HCT116 (cell line): ENCODE measurements at regions not wholly inside any gene's neighbourhood (a gene's known extent, or its start where the extent isn't known, plus 50 kb on each side); places are given as distances from the start of the nearest gene placed in this dataset.
"Not testable (repeated sequence)": the region's sequence is repeated elsewhere in the genome, so short reads cannot be mapped to it uniquely, and the experiment has no call there.

Experiments used
- CEBPB ChIP-seq: IDR thresholded peaks from 2 replicates; pipeline ENCODE4 v1.6.1; 2012; ENCODE audit warnings: low read depth
- CTCF ChIP-seq, 3 experiments: fragments of 200-600 bp in 1 of 3; sonication (generic) in 1 of 3; IDR thresholded peaks in 2 of 3; conservative IDR thresholded peaks in 1 of 3; 2 replicates each; pipeline ENCODE4 v1.5.1; 2012 to 2017; ENCODE audit warnings: low read depth in 2 of 3, low read length in 2 of 3, antibody characterized with exemption in 1 of 3, borderline replicate concordance in 1 of 3, control low read depth in 1 of 3, mild to moderate bottlenecking in 1 of 3, mixed read lengths in 1 of 3, mixed run types in 1 of 3, moderate library complexity in 1 of 3; ENCODE audit not compliant: insufficient read depth in 1 of 3
- EZH2 ChIP-seq: fragments of 200-600 bp; sonication (generic); IDR thresholded peaks from 2 replicates; pipeline ENCODE4 v1.6.1; 2017; ENCODE audit warnings: antibody characterized with exemption, mixed run types
- EZH2phosphoT487 ChIP-seq: fragments of 200-600 bp; IDR thresholded peaks from 2 replicates; pipeline ENCODE4 v1.6.1; 2018; ENCODE audit warnings: antibody characterized with exemption, borderline replicate concordance
- MAX ChIP-seq: IDR thresholded peaks from 2 replicates; pipeline ENCODE4 v1.6.1; 2012
- POLR2A ChIP-seq: IDR thresholded peaks from 2 replicates; pipeline ENCODE4 v1.7.0; 2011; ENCODE audit warnings: borderline replicate concordance; ENCODE audit not compliant: insufficient read depth, insufficient read length; ENCODE audit errors: extremely low read depth
- POLR2AphosphoS5 ChIP-seq: IDR thresholded peaks from 2 replicates; pipeline ENCODE4 v1.6.1; 2011; ENCODE audit warnings: mild to moderate bottlenecking, low read depth, low read length, moderate library complexity
- REST ChIP-seq: IDR thresholded peaks from 2 replicates; pipeline ENCODE4 v1.6.1; 2012; ENCODE audit warnings: low read depth
- YY1 ChIP-seq: IDR thresholded peaks from 2 replicates; pipeline ENCODE4 v1.6.1; 2011; ENCODE audit warnings: low read length, low read depth, moderate library complexity, mild to moderate bottlenecking; ENCODE audit not compliant: insufficient replicate concordance; ENCODE audit errors: extremely low read depth
- ZNF274 ChIP-seq: fragments of 200-500 bp; sonication (Bioruptor generic); IDR thresholded peaks from 2 replicates; pipeline ENCODE4 v1.6.1; 2014; ENCODE audit warnings: mild to moderate bottlenecking, low read depth, low read length, inconsistent platforms

GRCh38 chr1:83440021-83440420 is 558.9 kb downstream of the TTLL7 start:
- not testable (repeated sequence) for TF ChIP-seq CTCF (IDR thresholded peaks at IDR 0.05 in 2 of 3, conservative IDR thresholded peaks at IDR 0.05 in 1 of 3; ENCODE audit: borderline replicate concordance in 1 of 3, insufficient read depth in 1 of 3, low read depth in 2 of 3, low read length in 2 of 3); EZH2; POLR2AphosphoS5; EZH2phosphoT487; ZNF274; YY1; MAX; POLR2A; REST; CEBPB
